ENCODE measurements at regions not wholly inside any gene's neighbourhood (a gene's known extent, or its start where the extent isn't known, plus 50 kb on each side); places are given as distances from the start of the nearest gene placed in this dataset.

GRCh38 chr1:218718206-218718605 is 373.1 kb downstream of the TGFB2 start:
- H3K27ac Mint-ChIP-seq = no peak overlapping the region
- H3K9me3 Mint-ChIP-seq = peaks cover 8% of the 10 kb centered on the region
- no peaks in the 10 kb centered on the region for H3K27me3 Mint-ChIP-seq
- peaks cover 7% of the 10 kb centered on the region for H3K4me1 Mint-ChIP-seq (ENCODE audit: unreplicated experiment)
- H3K36me3 Mint-ChIP-seq = no peaks in the 10 kb centered on the region
- TF ChIP-seq, protein P1, sequence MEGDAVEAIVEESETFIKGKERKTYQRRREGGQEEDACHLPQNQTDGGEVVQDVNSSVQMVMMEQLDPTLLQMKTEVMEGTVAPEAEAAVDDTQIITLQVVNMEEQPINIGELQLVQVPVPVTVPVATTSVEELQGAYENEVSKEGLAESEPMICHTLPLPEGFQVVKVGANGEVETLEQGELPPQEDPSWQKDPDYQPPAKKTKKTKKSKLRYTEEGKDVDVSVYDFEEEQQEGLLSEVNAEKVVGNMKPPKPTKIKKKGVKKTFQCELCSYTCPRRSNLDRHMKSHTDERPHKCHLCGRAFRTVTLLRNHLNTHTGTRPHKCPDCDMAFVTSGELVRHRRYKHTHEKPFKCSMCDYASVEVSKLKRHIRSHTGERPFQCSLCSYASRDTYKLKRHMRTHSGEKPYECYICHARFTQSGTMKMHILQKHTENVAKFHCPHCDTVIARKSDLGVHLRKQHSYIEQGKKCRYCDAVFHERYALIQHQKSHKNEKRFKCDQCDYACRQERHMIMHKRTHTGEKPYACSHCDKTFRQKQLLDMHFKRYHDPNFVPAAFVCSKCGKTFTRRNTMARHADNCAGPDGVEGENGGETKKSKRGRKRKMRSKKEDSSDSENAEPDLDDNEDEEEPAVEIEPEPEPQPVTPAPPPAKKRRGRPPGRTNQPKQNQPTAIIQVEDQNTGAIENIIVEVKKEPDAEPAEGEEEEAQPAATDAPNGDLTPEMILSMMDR (conservative IDR thresholded peaks at IDR 0.05) = no peak
- no peak for DNase-seq (ENCODE audit: extremely low spot score, unreplicated experiment)
- no peak overlapping the region for H3K4me3 Mint-ChIP-seq

- Mint-ChIP-seq H3K4me3 (no peak overlapping the region), H3K4me1 (ENCODE audit: unreplicated experiment) (peaks cover 7% of the 10 kb centered on the region), H3K9me3 (peaks cover 8% of the 10 kb centered on the region), H3K27me3 (no peaks in the 10 kb centered on the region), H3K27ac (no peak overlapping the region), H3K36me3 (no peaks in the 10 kb centered on the region)
- TF ChIP-seq, protein P1 (conservative IDR thresholded peaks at IDR 0.05) = no peak
- DNase-seq (ENCODE audit: extremely low spot score, unreplicated experiment) = no peak
Measured at GRCh38 chr1:218718977-218719376, 373.8 kb downstream of the TGFB2 start.

- TF ChIP-seq, protein P1 (conservative IDR thresholded peaks at IDR 0.05) = no peak
- Mint-ChIP-seq H3K4me1 (ENCODE audit: unreplicated experiment) (peaks cover 7% of the 10 kb centered on the region), H3K9me3 (peaks cover 4% of the 10 kb centered on the region), H3K4me3 (no peak overlapping the region), H3K36me3 (no peaks in the 10 kb centered on the region), H3K27ac (no peak overlapping the region), H3K27me3 (no peaks in the 10 kb centered on the region)
- no peak for DNase-seq (ENCODE audit: extremely low spot score, unreplicated experiment)
Measured at GRCh38 chr1:218728898-218729565, 383.9 kb downstream of the TGFB2 start.

GRCh38 chr1:218735436-218736032 is 390.4 kb downstream of the TGFB2 start:
- no peak for DNase-seq (ENCODE audit: extremely low spot score, unreplicated experiment)
- TF ChIP-seq, protein P1 (conservative IDR thresholded peaks at IDR 0.05) = no peak
- Mint-ChIP-seq H3K4me3 (no peak overlapping the region), H3K27me3 (no peaks in the 10 kb centered on the region), H3K27ac (no peak overlapping the region), H3K9me3 (peaks cover 10% of the 10 kb centered on the region), H3K4me1 (ENCODE audit: unreplicated experiment) (no peaks in the 10 kb centered on the region), H3K36me3 (no peaks in the 10 kb centered on the region)

GRCh38 chr1:218739426-218739825 is 394.3 kb downstream of the TGFB2 start:
- TF ChIP-seq, protein P1 (conservative IDR thresholded peaks at IDR 0.05) = no peak
- H3K27me3 Mint-ChIP-seq = no peaks in the 10 kb centered on the region
- peaks cover 11% of the 10 kb centered on the region for H3K9me3 Mint-ChIP-seq
- H3K4me1 Mint-ChIP-seq (ENCODE audit: unreplicated experiment) = no peaks in the 10 kb centered on the region
- H3K36me3 Mint-ChIP-seq = no peaks in the 10 kb centered on the region
- no peak overlapping the region for H3K27ac Mint-ChIP-seq
- DNase-seq (ENCODE audit: extremely low spot score, unreplicated experiment) = no peak
- no peak overlapping the region for H3K4me3 Mint-ChIP-seq
